Stimulated activated naive CD8-positive, alpha-beta T cell treated with anti-CD3 and anti-CD28 coated beads, Interleukin-15, Interleukin-2, amounts not matched to agents 100 ng/mL and 50 ng/mL, for 24 hours (primary cell): ENCODE measurements at regions not wholly inside any gene's neighbourhood (a gene's known extent, or its start where the extent isn't known, plus 50 kb on each side); places are given as distances from the start of the nearest gene placed in this dataset.
"Not testable (repeated sequence)": the region's sequence is repeated elsewhere in the genome, so short reads cannot be mapped to it uniquely, and the experiment has no call there.

Experiments
- H3K27ac Mint-ChIP-seq: one replicate; pipeline ENCODE4 v1.8.0; 2021; ENCODE audit warnings: mild to moderate bottlenecking, mixed read lengths
- H3K27me3 Mint-ChIP-seq: one replicate; pipeline ENCODE4 v1.8.0; 2021; ENCODE audit warnings: mixed read lengths
- H3K36me3 Mint-ChIP-seq: one replicate; pipeline ENCODE4 v1.8.0; 2021; ENCODE audit warnings: low read depth, mixed read lengths
- H3K4me1 Mint-ChIP-seq: one replicate; pipeline ENCODE4 v1.8.0; 2021; ENCODE audit warnings: low read depth, mixed read lengths
- H3K4me3 Mint-ChIP-seq: one replicate; pipeline ENCODE4 v1.8.0; 2021; ENCODE audit warnings: mild to moderate bottlenecking, mixed read lengths
- H3K9me3 Mint-ChIP-seq: one replicate; pipeline ENCODE4 v1.8.0; 2021; ENCODE audit warnings: mixed read lengths

GRCh38 chr20:19915111-19915798 is 101.9 kb upstream of the NAA20 start:
- no peak overlapping the region for H3K27ac Mint-ChIP-seq
- H3K36me3 Mint-ChIP-seq, result no peaks in the 10 kb centered on the region
- peaks cover 9% of the 10 kb centered on the region for H3K4me1 Mint-ChIP-seq
- H3K4me3 Mint-ChIP-seq, result no peak overlapping the region
- no peaks in the 10 kb centered on the region for H3K9me3 Mint-ChIP-seq
- no peaks in the 10 kb centered on the region for H3K27me3 Mint-ChIP-seq

GRCh38 chr20:19916531-19917485 is 100.4 kb upstream of the NAA20 start:
- peaks cover 5% of the 10 kb centered on the region for H3K4me1 Mint-ChIP-seq
- no peak overlapping the region for H3K4me3 Mint-ChIP-seq
- H3K9me3 Mint-ChIP-seq, result no peaks in the 10 kb centered on the region
- no peak overlapping the region for H3K27ac Mint-ChIP-seq
- no peaks in the 10 kb centered on the region for H3K36me3 Mint-ChIP-seq
- no peaks in the 10 kb centered on the region for H3K27me3 Mint-ChIP-seq

- Mint-ChIP-seq H3K9me3 (no peaks in the 10 kb centered on the region), H3K27ac (no peak overlapping the region), H3K4me1 (peaks cover 5% of the 10 kb centered on the region), H3K36me3 (no peaks in the 10 kb centered on the region), H3K27me3 (no peaks in the 10 kb centered on the region), H3K4me3 (no peak overlapping the region)
Observed at GRCh38 chr20:19918965-19919329, 98.2 kb upstream of the NAA20 start.

- Mint-ChIP-seq H3K36me3 (no peaks in the 10 kb centered on the region), H3K4me1 (peaks cover 5% of the 10 kb centered on the region), H3K27me3 (no peaks in the 10 kb centered on the region), H3K27ac (no peak overlapping the region), H3K9me3 (no peaks in the 10 kb centered on the region), H3K4me3 (no peak overlapping the region)
Observed at GRCh38 chr20:19920381-19921138, 96.6 kb upstream of the NAA20 start.

- Mint-ChIP-seq H3K4me3 (no peak overlapping the region), H3K9me3 (no peaks in the 10 kb centered on the region), H3K4me1 (peaks cover 5% of the 10 kb centered on the region), H3K27me3 (peaks cover 2% of the 10 kb centered on the region), H3K36me3 (no peaks in the 10 kb centered on the region), H3K27ac (no peak overlapping the region)
Observed at GRCh38 chr20:19921284-19921793, 95.8 kb upstream of the NAA20 start.

- H3K27ac Mint-ChIP-seq, H3K4me1 Mint-ChIP-seq, H3K36me3 Mint-ChIP-seq, H3K9me3 Mint-ChIP-seq, H3K4me3 Mint-ChIP-seq, H3K27me3 Mint-ChIP-seq: not testable (repeated sequence)
Observed at GRCh38 chr20:19921829-19922228, 95.3 kb upstream of the NAA20 start.

- H3K36me3 Mint-ChIP-seq, result no peaks in the 10 kb centered on the region
Observed at GRCh38 chr20:19922716-19923115, 94.4 kb upstream of the NAA20 start.

GRCh38 chr20:19923762-19924161 is 93.4 kb upstream of the NAA20 start:
- Mint-ChIP-seq H3K27me3 (peaks cover 2% of the 10 kb centered on the region), H3K36me3 (no peaks in the 10 kb centered on the region), H3K4me1 (no peaks in the 10 kb centered on the region), H3K9me3 (no peaks in the 10 kb centered on the region), H3K27ac (no peak overlapping the region), H3K4me3 (no peak overlapping the region)

More at GRCh38 chr20:19922716-19923115, 94.4 kb upstream of the NAA20 start:
- Mint-ChIP-seq H3K4me3 (no peak overlapping the region), H3K27ac (no peak overlapping the region), H3K9me3 (no peaks in the 10 kb centered on the region), H3K4me1 (peaks cover 4% of the 10 kb centered on the region), H3K27me3 (peaks cover 2% of the 10 kb centered on the region)

GRCh38 chr20:19924255-19924654 is 92.9 kb upstream of the NAA20 start:
- H3K4me1 Mint-ChIP-seq, result no peaks in the 10 kb centered on the region
- no peaks in the 10 kb centered on the region for H3K36me3 Mint-ChIP-seq
- no peak overlapping the region for H3K4me3 Mint-ChIP-seq

GRCh38 chr20:19926591-19926990 is 90.6 kb upstream of the NAA20 start:
- Mint-ChIP-seq H3K4me1 (no peaks in the 10 kb centered on the region), H3K9me3 (no peaks in the 10 kb centered on the region), H3K27me3 (peaks cover 2% of the 10 kb centered on the region), H3K36me3 (no peaks in the 10 kb centered on the region), H3K27ac (no peak overlapping the region), H3K4me3 (no peak overlapping the region)

More at GRCh38 chr20:19924255-19924654, 92.9 kb upstream of the NAA20 start:
- peaks cover 2% of the 10 kb centered on the region for H3K27me3 Mint-ChIP-seq
- H3K27ac Mint-ChIP-seq, result no peak overlapping the region
- no peaks in the 10 kb centered on the region for H3K9me3 Mint-ChIP-seq

- Mint-ChIP-seq H3K36me3 (no peaks in the 10 kb centered on the region), H3K9me3 (no peaks in the 10 kb centered on the region), H3K4me3 (no peak overlapping the region), H3K4me1 (no peaks in the 10 kb centered on the region), H3K27me3 (peaks cover 8% of the 10 kb centered on the region), H3K27ac (no peak overlapping the region)
Observed at GRCh38 chr20:19928328-19929011, 88.7 kb upstream of the NAA20 start.

- peaks cover 8% of the 10 kb centered on the region for H3K27me3 Mint-ChIP-seq
- no peak overlapping the region for H3K27ac Mint-ChIP-seq
- H3K9me3 Mint-ChIP-seq, result no peaks in the 10 kb centered on the region
- H3K4me1 Mint-ChIP-seq, result no peaks in the 10 kb centered on the region
- H3K36me3 Mint-ChIP-seq, result no peaks in the 10 kb centered on the region
- no peak overlapping the region for H3K4me3 Mint-ChIP-seq
Observed at GRCh38 chr20:19929012-19929360, 88.2 kb upstream of the NAA20 start.

GRCh38 chr20:19929481-19930145 is 87.5 kb upstream of the NAA20 start:
- Mint-ChIP-seq H3K27ac (no peak overlapping the region), H3K36me3 (no peaks in the 10 kb centered on the region), H3K4me1 (peaks cover 4% of the 10 kb centered on the region), H3K4me3 (no peak overlapping the region), H3K9me3 (no peaks in the 10 kb centered on the region), H3K27me3 (peaks cover 13% of the 10 kb centered on the region)

- Mint-ChIP-seq H3K4me3 (no peak overlapping the region), H3K36me3 (no peaks in the 10 kb centered on the region), H3K27ac (no peak overlapping the region), H3K9me3 (no peaks in the 10 kb centered on the region), H3K27me3 (peaks cover 21% of the 10 kb centered on the region), H3K4me1 (peaks cover 12% of the 10 kb centered on the region)
Observed at GRCh38 chr20:19930426-19930825, 86.7 kb upstream of the NAA20 start.
